BE2C (cell line): ENCODE measurements at regions not wholly inside any gene's neighbourhood (a gene's known extent, or its start where the extent isn't known, plus 50 kb on each side); places are given as distances from the start of the nearest gene placed in this dataset.

Experiments used
- DNase-seq: peaks from one replicate; pipeline ENCODE4 v3.0.0-alpha.2; 2020
- H3K27me3 ChIP-seq: fragments of 250-450 bp; sonication (Bioruptor Pico); 2 replicates; pipeline ENCODE4 v1.5.1; 2020; ENCODE audit warnings: mild to moderate bottlenecking
- H3K36me3 ChIP-seq: fragments of 250-450 bp; sonication (Bioruptor Pico); 2 replicates; pipeline ENCODE4 v1.5.1; 2020; ENCODE audit warnings: mild to moderate bottlenecking
- H3K4me1 ChIP-seq: fragments of 250-450 bp; sonication (Bioruptor Pico); 2 replicates; pipeline ENCODE4 v1.5.1; 2020
- H3K4me3 ChIP-seq: 2 replicates; pipeline ENCODE4 v1.5.1; 2011; ENCODE audit warnings: low read depth, low read length
- H3K9me3 ChIP-seq: fragments of 250-450 bp; sonication (Bioruptor Pico); 2 replicates; pipeline ENCODE4 v1.5.1; 2020
- CTCF ChIP-seq: IDR thresholded peaks from 2 replicates; pipeline ENCODE4 v1.5.1; 2012; ENCODE audit warnings: mild to moderate bottlenecking, low read depth, low read length

- Histone ChIP-seq H3K4me1 (no peaks in the 10 kb centered on the region), H3K9me3 (no peaks in the 10 kb centered on the region), H3K4me3 (no peak overlapping the region), H3K27me3 (peaks cover 5% of the 10 kb centered on the region; the same call in 1 of the 2 replicates), H3K36me3 (no peaks in the 10 kb centered on the region)
- no peak for TF ChIP-seq CTCF
- DNase-seq = no peak
Observed at GRCh38 chr17:34493917-34494316, 85.5 kb upstream of the TMEM132E start.

- Histone ChIP-seq H3K4me3 (no peak overlapping the region), H3K27me3 (no peaks in the 10 kb centered on the region; the same call in 1 of the 2 replicates), H3K36me3 (no peaks in the 10 kb centered on the region), H3K4me1 (no peaks in the 10 kb centered on the region), H3K9me3 (no peaks in the 10 kb centered on the region)
- TF ChIP-seq CTCF = no peak
- peak; percentile 42 for DNase-seq
Observed at GRCh38 chr17:34487626-34488025, 91.8 kb upstream of the TMEM132E start.

- Histone ChIP-seq H3K27me3 (no peaks in the 10 kb centered on the region; the same call in 1 of the 2 replicates), H3K4me3 (no peak overlapping the region), H3K9me3 (no peaks in the 10 kb centered on the region), H3K36me3 (no peaks in the 10 kb centered on the region), H3K4me1 (no peaks in the 10 kb centered on the region)
- no peak for TF ChIP-seq CTCF
- DNase-seq = no peak
Observed at GRCh38 chr17:34486761-34487160, 92.6 kb upstream of the TMEM132E start.

GRCh38 chr17:34485999-34486398, 93.4 kb upstream of the TMEM132E start:
- peaks cover 3% of the 10 kb centered on the region for H3K27me3 ChIP-seq
- H3K4me1 ChIP-seq = no peaks in the 10 kb centered on the region
- no peak for DNase-seq
- H3K36me3 ChIP-seq = no peaks in the 10 kb centered on the region
- no peak for TF ChIP-seq CTCF
- H3K4me3 ChIP-seq = no peak overlapping the region
- H3K9me3 ChIP-seq = no peaks in the 10 kb centered on the region

- no peak for DNase-seq
- TF ChIP-seq CTCF = no peak
- no peaks in the 10 kb centered on the region for H3K4me1 ChIP-seq
- peaks cover 11% of the 10 kb centered on the region for H3K27me3 ChIP-seq
- H3K4me3 ChIP-seq = no peak overlapping the region
- no peaks in the 10 kb centered on the region for H3K36me3 ChIP-seq
- no peaks in the 10 kb centered on the region for H3K9me3 ChIP-seq
Observed at GRCh38 chr17:34484193-34484733, 95.1 kb upstream of the TMEM132E start.

- Histone ChIP-seq H3K27me3 (peaks cover 12% of the 10 kb centered on the region), H3K4me3 (no peak overlapping the region), H3K9me3 (no peaks in the 10 kb centered on the region), H3K36me3 (no peaks in the 10 kb centered on the region), H3K4me1 (no peaks in the 10 kb centered on the region)
- no peak for TF ChIP-seq CTCF
- DNase-seq = no peak
Observed at GRCh38 chr17:34482730-34483129, 96.7 kb upstream of the TMEM132E start.
